Skeletal muscle satellite cell (primary cell): ENCODE measurements at regions not wholly inside any gene's neighbourhood (a gene's known extent, or its start where the extent isn't known, plus 50 kb on each side); places are given as distances from the start of the nearest gene placed in this dataset.

Experiments
- H3K27me3 ChIP-seq: 2 replicates; pipeline ENCODE4 v1.7.0; 2013; ENCODE audit warnings: low read length; ENCODE audit not compliant: control insufficient read depth, insufficient read depth
- H3K36me3 ChIP-seq: 2 replicates; pipeline ENCODE4 v1.7.0; 2013; ENCODE audit warnings: mild to moderate bottlenecking, control low read depth, low read length; ENCODE audit not compliant: insufficient read depth
- H3K4me1 ChIP-seq: 2 replicates; pipeline ENCODE4 v1.7.0; 2013; ENCODE audit warnings: low read length; ENCODE audit not compliant: control insufficient read depth, insufficient read depth
- H3K4me2 ChIP-seq: 2 replicates; pipeline ENCODE4 v1.7.0; 2013; ENCODE audit warnings: mild to moderate bottlenecking, low read length
- H3K4me3 ChIP-seq: 2 replicates; pipeline ENCODE4 v1.7.0; 2013; ENCODE audit warnings: low read length
- H3K9ac ChIP-seq: 2 replicates; pipeline ENCODE4 v1.7.0; 2013; ENCODE audit warnings: mild to moderate bottlenecking, low read depth, low read length, moderate library complexity
- H3K9me3 ChIP-seq: replicated peaks from 2 replicates; pipeline ENCODE4 v1.7.0; 2013; ENCODE audit warnings: mild to moderate bottlenecking, control low read depth, low read length

DNA sequence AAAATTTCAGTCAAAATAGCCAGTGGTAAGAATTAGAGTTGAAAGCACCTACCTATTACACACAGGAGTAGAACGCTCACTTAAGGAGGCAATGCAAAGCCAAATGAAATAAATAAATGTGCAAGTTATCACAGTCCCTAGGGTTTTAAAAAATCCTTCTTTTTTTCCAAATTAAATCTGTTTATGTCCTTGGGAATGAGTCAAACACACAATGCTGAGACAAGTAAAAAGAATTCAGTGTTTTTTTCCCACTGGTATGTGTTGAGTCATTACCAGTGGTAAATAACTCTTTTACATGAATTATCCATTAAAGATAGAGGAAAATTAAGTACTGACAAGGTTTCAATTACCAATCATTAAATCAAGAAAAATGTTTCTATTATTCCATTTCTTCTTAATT, 438.6 kb downstream of the TNS3 start:
- Histone ChIP-seq H3K4me2 (no peak overlapping the region), H3K4me1 (peaks cover 18% of the 10 kb centered on the region), H3K27me3 (no peaks in the 10 kb centered on the region), H3K36me3 (no peaks in the 10 kb centered on the region), H3K9me3 (no peaks in the 10 kb centered on the region), H3K9ac (peak overlapping the region; percentile 8), H3K4me3 (no peak overlapping the region)

DNA sequence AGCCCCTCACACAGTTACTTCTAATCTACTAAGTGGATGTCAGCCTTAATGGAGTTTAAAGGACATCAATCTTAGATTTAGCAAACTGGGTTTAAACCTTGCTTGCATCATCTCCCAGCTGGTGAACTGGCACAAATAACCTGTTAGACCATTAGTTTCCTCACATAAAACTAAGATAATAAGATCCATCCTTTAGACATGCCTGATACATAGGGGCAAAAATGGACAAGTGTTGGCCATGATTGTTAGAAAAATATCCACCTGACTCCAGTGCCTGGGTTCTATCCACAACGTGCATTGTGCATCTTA, 439.1 kb downstream of the TNS3 start:
- H3K4me2 ChIP-seq = no peak overlapping the region
- peak overlapping the region; percentile 8 for H3K9ac ChIP-seq
- no peaks in the 10 kb centered on the region for H3K9me3 ChIP-seq
- H3K4me1 ChIP-seq = peaks cover 18% of the 10 kb centered on the region
- H3K36me3 ChIP-seq = no peaks in the 10 kb centered on the region
- H3K27me3 ChIP-seq = no peaks in the 10 kb centered on the region
- H3K4me3 ChIP-seq = no peak overlapping the region

DNA sequence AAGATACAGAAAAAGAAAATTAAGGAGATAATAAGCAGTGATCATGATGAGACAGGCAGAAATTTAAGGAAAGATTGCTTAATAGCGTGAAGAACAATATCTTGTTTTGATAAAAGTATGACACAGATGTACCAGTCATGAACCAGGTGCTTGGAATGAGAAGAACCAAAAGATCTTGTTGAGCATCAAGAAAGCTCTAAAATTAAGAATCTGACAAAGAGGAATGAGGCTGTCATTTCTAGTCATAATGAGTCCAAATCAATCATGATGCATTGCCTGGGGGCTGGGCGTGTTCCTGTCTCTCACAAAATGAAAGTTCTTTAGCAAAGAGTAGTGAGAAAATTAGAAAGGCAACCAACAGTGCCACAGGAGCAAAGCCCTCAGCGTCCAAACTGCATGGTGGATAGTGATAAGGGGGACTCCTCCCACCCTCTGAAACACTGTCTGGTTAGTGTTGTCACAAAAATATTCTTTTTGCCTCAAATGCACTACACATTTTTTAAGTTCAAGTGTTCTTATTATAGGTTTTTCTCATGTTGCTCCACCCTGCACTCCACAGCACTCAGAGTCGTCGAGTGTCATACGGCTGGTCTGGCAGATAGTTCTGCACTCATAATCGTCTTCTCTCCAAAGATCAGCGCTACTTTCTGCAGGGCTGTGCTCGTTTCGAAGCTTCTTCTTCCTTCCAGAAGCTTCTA, 439.6 kb downstream of the TNS3 start:
- H3K4me3 ChIP-seq = no peak overlapping the region
- H3K36me3 ChIP-seq = no peaks in the 10 kb centered on the region
- peaks cover 18% of the 10 kb centered on the region for H3K4me1 ChIP-seq
- H3K4me2 ChIP-seq = no peak overlapping the region
- H3K9ac ChIP-seq = no peak overlapping the region
- H3K9me3 ChIP-seq = no peaks in the 10 kb centered on the region
- H3K27me3 ChIP-seq = no peaks in the 10 kb centered on the region

DNA sequence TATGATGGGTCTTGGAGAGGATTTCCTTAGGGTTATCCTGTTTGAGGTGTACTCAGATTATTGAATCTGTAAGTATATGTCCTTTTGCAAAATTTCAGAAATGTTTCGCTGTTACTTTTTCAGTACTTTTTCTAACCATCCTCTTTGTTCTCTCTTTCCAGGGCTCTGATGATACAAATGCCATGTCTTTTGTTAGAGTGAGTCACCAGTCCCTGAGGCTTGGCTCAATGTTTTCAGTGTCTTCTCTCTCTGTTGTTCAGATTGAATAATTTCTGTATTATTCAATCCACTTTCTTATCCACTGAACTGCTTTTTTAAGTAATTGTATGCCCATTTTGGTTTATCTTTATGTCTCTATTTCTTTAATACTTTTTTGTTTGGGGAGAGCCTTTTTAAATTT, 449.4 kb downstream of the TNS3 start:
- H3K27me3 ChIP-seq = no peaks in the 10 kb centered on the region
- H3K36me3 ChIP-seq = no peaks in the 10 kb centered on the region
- no peaks in the 10 kb centered on the region for H3K9me3 ChIP-seq
- no peaks in the 10 kb centered on the region for H3K4me1 ChIP-seq
- no peak overlapping the region for H3K4me3 ChIP-seq
- H3K4me2 ChIP-seq = no peak overlapping the region
- no peak overlapping the region for H3K9ac ChIP-seq

DNA sequence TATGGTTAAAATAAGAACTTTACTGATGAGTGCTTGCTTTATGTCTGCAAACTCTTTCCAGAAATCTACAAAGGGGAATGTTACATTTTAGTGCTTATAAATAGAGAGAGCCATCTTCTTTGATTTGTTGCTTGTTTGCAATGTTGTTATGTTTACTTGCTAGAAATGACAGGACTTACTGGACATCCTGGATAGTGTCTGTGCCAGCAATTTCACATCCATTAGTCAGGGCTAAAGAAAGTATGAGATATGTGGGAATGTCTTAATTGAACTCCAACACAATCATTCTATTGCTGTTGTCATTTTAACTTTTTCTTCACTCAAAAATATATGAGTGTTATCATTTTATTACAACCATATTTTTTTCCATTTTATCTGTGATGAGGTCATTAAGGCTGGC, 453.2 kb downstream of the TNS3 start:
- Histone ChIP-seq H3K9ac (no peak overlapping the region), H3K9me3 (no peaks in the 10 kb centered on the region), H3K4me2 (no peak overlapping the region), H3K36me3 (no peaks in the 10 kb centered on the region), H3K27me3 (no peaks in the 10 kb centered on the region), H3K4me1 (no peaks in the 10 kb centered on the region), H3K4me3 (no peak overlapping the region)

DNA sequence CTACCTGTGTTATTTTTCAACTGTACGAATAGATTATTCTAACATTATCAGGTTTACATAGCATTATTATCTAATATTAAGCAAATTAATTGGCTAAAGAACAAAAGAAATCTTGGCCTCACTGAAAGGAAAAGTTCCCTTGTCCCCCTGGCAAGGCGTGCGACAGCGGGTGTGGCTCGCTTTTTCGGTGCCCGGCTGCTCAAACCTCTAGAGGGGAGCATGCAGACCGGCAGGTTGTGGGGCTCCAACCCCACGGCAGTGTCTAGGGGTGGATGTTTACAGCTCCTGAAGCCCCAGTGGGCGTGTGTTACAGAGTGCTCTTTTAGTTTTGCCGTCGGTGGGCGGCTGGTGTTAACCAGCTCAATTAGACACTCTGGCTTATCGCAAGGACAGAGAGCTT, 456.4 kb downstream of the TNS3 start:
- H3K36me3 ChIP-seq = no peaks in the 10 kb centered on the region
- H3K4me1 ChIP-seq = no peaks in the 10 kb centered on the region
- no peaks in the 10 kb centered on the region for H3K27me3 ChIP-seq
- no peak overlapping the region for H3K9ac ChIP-seq
- H3K4me2 ChIP-seq = no peak overlapping the region
- H3K4me3 ChIP-seq = no peak overlapping the region
- H3K9me3 ChIP-seq = no peaks in the 10 kb centered on the region

DNA sequence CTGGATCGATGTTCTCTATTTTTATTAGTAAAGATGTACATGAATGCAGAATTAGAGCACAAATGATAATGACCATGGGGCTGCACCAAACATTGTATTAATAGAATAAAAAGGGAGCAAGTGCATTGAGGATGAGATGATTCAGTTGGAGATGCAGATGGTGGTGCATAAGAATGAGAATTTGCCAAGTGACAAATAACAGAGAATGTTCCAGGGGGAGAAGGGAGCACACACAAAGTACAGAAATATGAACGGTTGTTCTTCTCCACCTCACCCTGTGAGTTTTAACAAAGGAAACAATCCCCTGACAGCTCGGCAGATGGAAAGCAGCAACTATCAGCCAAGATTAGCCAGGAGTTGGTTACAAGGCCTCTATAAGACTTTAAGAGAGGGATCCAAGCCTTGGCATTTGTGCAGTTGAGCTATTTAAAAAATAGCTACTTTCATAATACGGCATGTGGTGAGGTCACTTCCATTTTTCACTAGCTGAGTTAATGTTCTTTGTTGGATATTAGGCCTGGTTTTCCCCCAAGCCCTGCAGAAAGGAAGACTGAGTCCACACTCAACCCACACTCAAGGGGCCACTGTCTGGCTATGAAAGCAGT, 462.5 kb downstream of the TNS3 start:
- Histone ChIP-seq H3K4me3 (no peak overlapping the region), H3K36me3 (no peaks in the 10 kb centered on the region), H3K27me3 (no peaks in the 10 kb centered on the region), H3K4me1 (no peaks in the 10 kb centered on the region), H3K4me2 (no peak overlapping the region), H3K9ac (no peak overlapping the region), H3K9me3 (no peaks in the 10 kb centered on the region)

DNA sequence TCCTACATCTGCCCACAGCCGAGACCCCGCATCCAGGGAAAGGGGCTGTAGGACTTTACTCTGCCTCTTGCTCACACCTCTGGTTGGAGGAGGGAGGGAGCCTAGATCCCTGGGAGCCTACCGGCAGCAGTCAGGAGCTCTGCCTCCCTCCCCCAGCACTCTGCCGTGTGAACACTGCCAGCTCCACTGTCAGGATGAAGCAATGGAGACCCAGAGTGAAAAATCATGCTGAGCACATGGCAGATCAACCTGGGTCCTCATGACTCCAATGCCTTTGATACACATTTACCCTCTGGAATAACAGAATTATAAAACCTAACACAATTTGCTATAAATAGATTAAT, 477.7 kb downstream of the TNS3 start:
- H3K4me2 ChIP-seq = no peak overlapping the region
- no peak overlapping the region for H3K4me3 ChIP-seq
- no peaks in the 10 kb centered on the region for H3K36me3 ChIP-seq
- H3K9ac ChIP-seq = no peak overlapping the region
- no peaks in the 10 kb centered on the region for H3K27me3 ChIP-seq
- no peaks in the 10 kb centered on the region for H3K4me1 ChIP-seq
- H3K9me3 ChIP-seq = no peaks in the 10 kb centered on the region

DNA sequence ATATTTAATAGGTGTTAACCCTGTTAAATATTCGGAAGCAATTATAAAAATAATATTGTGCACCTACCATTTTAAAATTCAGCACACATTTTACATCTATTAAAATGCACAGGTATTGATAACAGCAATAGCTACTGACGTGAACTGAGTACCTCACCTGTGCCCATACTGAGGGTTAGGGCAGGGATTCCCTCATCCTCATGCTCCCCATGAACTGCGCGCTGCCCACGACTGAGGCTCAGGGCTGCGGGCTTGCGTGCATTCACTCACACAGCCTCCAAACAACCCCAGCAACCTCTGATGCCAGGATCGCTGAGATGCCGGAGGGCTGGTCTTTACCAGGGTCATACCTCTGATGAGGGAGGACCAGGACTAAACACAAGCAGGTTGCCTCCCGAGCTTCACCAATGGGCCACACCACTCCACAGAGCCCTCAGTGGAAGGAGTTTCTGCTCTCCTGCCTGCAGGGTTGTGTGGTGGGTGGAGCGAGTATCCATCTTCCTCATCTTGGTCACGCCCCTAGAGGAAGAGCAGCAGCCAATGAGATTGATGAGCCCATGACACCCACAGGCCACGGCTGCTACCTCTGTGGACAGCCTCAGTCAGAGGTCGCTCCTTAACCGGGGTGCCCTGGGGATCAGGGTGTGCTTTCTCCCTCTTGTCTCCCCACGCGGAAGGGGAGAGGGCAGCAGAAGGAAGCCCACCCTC, 478.3 kb downstream of the TNS3 start:
- H3K36me3 ChIP-seq = no peaks in the 10 kb centered on the region
- no peaks in the 10 kb centered on the region for H3K4me1 ChIP-seq
- no peak overlapping the region for H3K4me2 ChIP-seq
- H3K27me3 ChIP-seq = no peaks in the 10 kb centered on the region
- no peaks in the 10 kb centered on the region for H3K9me3 ChIP-seq
- no peak overlapping the region for H3K9ac ChIP-seq
- H3K4me3 ChIP-seq = no peak overlapping the region

DNA sequence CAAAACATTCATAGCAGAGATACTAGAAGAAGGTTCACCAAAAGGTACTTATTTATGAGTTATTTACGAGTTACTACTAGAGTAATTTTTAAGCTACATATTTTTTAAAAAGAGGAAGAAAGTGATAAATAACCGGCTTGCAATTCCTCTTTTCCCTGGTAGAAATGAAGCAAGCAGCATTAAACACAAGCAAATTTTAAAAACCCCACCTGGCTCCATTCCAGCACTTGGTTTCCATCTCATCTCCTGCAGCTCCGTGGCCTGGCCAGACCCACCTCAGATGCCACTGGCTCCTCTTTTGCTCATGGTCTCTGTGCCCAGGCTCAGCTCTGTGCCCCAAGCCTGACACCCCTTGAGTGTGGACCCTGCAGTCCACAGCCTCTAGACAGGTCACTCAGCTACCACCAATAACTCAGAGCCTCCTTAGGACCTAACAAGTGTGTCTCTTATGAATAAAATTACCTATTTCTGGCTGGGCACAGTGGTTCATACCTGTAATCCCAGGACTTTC, 479.5 kb downstream of the TNS3 start:
- Histone ChIP-seq H3K4me1 (no peaks in the 10 kb centered on the region), H3K9ac (no peak overlapping the region), H3K36me3 (no peaks in the 10 kb centered on the region), H3K4me3 (no peak overlapping the region), H3K9me3 (no peaks in the 10 kb centered on the region), H3K27me3 (no peaks in the 10 kb centered on the region), H3K4me2 (no peak overlapping the region)

DNA sequence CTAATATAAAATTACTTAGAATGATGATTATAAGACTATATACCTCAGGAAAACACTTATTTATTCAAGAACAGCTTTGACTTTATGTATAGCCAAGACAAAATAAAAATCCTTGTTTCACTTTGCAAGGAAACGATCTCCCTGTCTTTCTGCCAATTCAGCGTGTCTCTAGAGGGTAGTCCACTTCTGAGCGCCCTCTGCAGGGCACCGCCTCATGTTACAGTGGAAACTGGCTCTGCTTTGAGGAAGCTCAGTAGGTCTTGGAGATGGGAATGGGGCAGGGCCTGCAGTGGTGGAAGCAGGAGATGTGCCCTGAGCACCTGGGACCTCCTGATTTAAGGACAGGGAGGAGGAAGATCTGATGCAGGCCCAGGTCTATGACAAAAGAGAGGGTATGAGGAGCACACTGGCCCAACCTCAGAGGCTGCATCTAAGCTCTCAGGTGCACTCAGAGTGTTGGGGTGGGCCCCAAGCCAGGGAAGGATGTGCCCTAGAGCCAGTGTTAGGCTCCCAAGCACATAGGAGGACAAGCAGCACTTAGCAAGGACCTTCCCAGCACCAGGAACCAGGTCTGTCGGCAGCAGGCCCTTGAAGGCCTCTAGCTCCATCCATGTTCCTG, 481.0 kb downstream of the TNS3 start:
- Histone ChIP-seq H3K36me3 (no peaks in the 10 kb centered on the region), H3K9me3 (no peaks in the 10 kb centered on the region), H3K4me3 (no peak overlapping the region), H3K4me1 (no peaks in the 10 kb centered on the region), H3K9ac (no peak overlapping the region), H3K27me3 (no peaks in the 10 kb centered on the region), H3K4me2 (peak overlapping the region; percentile 50)
